ENCODE measurements at regions not wholly inside any gene's neighbourhood (a gene's known extent, or its start where the extent isn't known, plus 50 kb on each side); places are given as distances from the start of the nearest gene placed in this dataset.

DNA sequence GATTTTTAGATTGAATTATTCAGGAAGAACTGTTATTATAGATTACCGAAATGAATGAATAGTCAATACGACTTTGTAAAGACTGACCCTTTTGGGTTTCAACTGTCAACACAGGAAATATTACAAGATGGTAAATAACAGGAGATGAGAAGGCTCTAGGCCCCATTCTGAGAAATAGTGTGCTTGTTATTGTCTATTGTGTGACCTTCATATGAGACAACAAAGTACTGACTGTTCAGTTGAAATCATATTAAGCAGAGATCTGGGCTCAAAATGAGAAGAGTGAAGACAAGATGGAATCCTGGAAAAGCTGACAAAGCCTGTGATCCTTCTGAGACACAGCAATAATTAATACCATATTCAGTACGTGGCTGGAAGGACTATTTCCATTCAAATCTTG is 503.8 kb downstream of the INHBA start:
- no peak for TF ChIP-seq POLR2A (IDR thresholded peaks at IDR 0.05; ENCODE audit: low read length)
- TF ChIP-seq GATA1 (IDR thresholded peaks at IDR 0.05; ENCODE audit: low read depth, low read length): no peak

All from erythroblast (primary cell).